ENCODE measurements at regions not wholly inside any gene's neighbourhood (a gene's known extent, or its start where the extent isn't known, plus 50 kb on each side); places are given as distances from the start of the nearest gene placed in this dataset.

DNA sequence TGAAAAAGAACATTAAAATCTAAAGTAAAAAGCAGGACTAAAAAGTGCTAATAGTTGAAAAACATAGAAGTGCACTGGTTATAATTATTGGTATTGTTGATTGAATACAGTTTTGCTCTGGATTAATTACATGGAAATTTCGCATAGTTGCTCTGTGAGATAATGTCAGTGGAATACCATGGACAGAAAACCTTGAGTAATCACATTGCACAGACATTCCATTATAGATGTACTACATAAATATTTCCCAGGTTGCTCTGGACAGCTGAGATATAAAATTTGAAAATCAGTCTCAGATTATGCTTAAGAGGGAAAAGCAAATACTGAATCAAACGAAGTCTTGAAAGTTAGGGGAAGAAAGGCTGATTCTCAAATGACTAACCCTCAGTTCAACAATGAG, 439.3 kb upstream of the FLRT2 start:
- TF ChIP-seq POLR2A (IDR thresholded peaks at IDR 0.05) (no peak), POLR2AphosphoS5 (IDR thresholded peaks at IDR 0.05) (no peak), EP300 (IDR thresholded peaks at IDR 0.05) (no peak)
- TF ChIP-seq, protein P1, sequence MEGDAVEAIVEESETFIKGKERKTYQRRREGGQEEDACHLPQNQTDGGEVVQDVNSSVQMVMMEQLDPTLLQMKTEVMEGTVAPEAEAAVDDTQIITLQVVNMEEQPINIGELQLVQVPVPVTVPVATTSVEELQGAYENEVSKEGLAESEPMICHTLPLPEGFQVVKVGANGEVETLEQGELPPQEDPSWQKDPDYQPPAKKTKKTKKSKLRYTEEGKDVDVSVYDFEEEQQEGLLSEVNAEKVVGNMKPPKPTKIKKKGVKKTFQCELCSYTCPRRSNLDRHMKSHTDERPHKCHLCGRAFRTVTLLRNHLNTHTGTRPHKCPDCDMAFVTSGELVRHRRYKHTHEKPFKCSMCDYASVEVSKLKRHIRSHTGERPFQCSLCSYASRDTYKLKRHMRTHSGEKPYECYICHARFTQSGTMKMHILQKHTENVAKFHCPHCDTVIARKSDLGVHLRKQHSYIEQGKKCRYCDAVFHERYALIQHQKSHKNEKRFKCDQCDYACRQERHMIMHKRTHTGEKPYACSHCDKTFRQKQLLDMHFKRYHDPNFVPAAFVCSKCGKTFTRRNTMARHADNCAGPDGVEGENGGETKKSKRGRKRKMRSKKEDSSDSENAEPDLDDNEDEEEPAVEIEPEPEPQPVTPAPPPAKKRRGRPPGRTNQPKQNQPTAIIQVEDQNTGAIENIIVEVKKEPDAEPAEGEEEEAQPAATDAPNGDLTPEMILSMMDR (IDR thresholded peaks at IDR 0.05), result no peak
- no peaks in the 10 kb centered on the region for H3K27me3 ChIP-seq

DNA sequence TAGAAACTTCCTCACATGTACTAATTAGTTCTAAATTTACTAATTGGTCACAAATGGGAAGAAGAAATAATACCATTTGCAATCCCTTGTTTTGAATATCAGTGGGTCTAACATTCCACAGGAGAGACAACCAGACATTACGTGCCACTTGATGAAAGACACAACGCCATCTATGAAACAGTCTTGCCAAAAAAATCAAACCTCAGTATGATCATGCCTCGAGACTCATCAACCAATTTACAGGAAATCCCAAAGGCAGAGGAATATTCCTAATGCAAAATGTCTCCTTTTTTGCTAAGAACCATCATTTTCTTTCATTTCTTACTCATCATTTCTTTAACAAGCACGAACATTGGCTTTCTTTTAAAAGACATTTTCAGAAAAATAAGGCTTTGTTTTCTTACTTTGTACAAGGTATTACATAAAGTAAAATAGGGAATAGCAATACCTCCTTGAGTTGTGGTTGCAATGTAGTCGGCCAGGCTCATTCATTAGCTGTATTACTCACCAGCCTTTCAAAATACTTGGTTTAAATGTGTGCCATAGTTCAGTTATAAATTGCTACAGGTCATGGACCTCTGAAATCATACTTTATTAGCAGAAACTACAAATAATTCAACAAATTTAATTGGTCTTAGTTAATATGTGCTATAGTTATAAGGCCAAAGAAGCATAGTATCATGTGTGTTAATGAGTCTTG, 436.2 kb upstream of the FLRT2 start:
- Histone ChIP-seq H3K9me3 (no peaks in the 10 kb centered on the region), H3K4me1 (no peaks in the 10 kb centered on the region), H3K27ac (no peak overlapping the region), H3K27me3 (no peaks in the 10 kb centered on the region), H3K36me3 (no peaks in the 10 kb centered on the region), H3K4me3 (no peak overlapping the region)
- no peak for DNase-seq
- peak in 1 of 2 donors; percentile 21 for ATAC-seq (ENCODE audit: low FRiP score in 2 of 2)
- TF ChIP-seq POLR2AphosphoS5 (IDR thresholded peaks at IDR 0.05) (no peak), EP300 (IDR thresholded peaks at IDR 0.05) (no peak), POLR2A (IDR thresholded peaks at IDR 0.05) (no peak)
- TF ChIP-seq, protein P1 (IDR thresholded peaks at IDR 0.05), result no peak
- WGBS, 2 donors, result 84 to 85% methylated on average over 5 of the region's 5 CpGs

More for the DNA sequence above, 439.3 kb upstream of the FLRT2 start:
- DNase-seq (no peak), ATAC-seq (ENCODE audit: low FRiP score in 2 of 2) (no peak)
- no peaks in the 10 kb centered on the region for H3K36me3 ChIP-seq
- WGBS, 2 donors, result 69 to 74% methylated on average over 2 of the region's 2 CpGs
- no peaks in the 10 kb centered on the region for H3K9me3 ChIP-seq
- no peak overlapping the region for H3K27ac ChIP-seq
- H3K4me3 ChIP-seq, result no peak overlapping the region
- H3K4me1 ChIP-seq, result no peaks in the 10 kb centered on the region

DNA sequence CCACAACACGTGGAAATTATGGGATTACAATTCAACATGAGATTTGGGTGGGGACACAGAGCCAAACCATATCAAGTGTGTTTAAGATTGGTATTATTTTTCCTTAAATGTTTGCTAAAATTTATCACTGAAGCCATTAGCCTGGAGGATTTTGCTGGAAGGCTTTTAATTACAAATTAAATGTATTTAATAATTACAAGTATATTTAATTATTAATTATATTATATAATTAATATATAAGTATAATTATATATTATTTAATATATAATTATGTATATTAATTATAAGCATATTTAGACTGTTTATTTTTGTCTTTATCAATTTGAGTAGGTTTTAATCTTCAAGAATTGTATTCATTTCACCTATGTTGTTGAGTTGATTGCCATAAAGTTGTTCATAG, 427.4 kb upstream of the FLRT2 start:
- DNase-seq (no peak), ATAC-seq (ENCODE audit: low FRiP score in 2 of 2) (no peak)
- TF ChIP-seq POLR2AphosphoS5 (IDR thresholded peaks at IDR 0.05), result no peak
- TF ChIP-seq, protein P1 (IDR thresholded peaks at IDR 0.05), result no peak
- no peak for TF ChIP-seq POLR2A (IDR thresholded peaks at IDR 0.05)
- TF ChIP-seq EP300 (IDR thresholded peaks at IDR 0.05), result no peak
- WGBS, 2 donors, result 32 to 73% methylated on average over 1 of the region's 1 CpG
- H3K4me3 ChIP-seq, result no peak overlapping the region
- no peak overlapping the region for H3K27ac ChIP-seq
- no peaks in the 10 kb centered on the region for H3K27me3 ChIP-seq
- H3K4me1 ChIP-seq, result no peaks in the 10 kb centered on the region
- H3K9me3 ChIP-seq, result no peaks in the 10 kb centered on the region
- H3K36me3 ChIP-seq, result no peaks in the 10 kb centered on the region

DNA sequence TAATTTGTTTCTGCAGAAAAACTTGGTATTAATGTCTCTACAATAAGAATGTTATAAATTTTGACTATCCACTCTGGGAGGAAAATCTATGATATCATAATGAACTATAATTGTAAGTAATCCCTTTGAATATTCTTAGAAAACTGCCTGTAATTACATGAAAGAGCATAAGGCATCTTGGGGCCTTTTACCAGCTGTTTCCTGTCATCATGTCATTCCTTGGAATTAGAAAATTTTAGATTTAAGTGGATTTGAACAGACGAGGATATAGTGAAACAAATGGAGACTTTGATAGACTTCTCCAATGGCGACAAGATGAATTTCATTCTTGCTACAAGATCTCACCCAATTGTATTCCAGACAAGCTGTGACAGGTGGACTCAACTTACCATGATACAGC, 423.4 kb upstream of the FLRT2 start:
- H3K27me3 ChIP-seq, result no peaks in the 10 kb centered on the region
- WGBS, 2 donors, result 81 to 86% methylated on average over 2 of the region's 2 CpGs
- H3K4me3 ChIP-seq, result no peak overlapping the region
- no peaks in the 10 kb centered on the region for H3K9me3 ChIP-seq
- TF ChIP-seq EP300 (IDR thresholded peaks at IDR 0.05), result no peak
- no peak for TF ChIP-seq POLR2A (IDR thresholded peaks at IDR 0.05)
- TF ChIP-seq, protein P1 (IDR thresholded peaks at IDR 0.05), result no peak
- no peak for TF ChIP-seq POLR2AphosphoS5 (IDR thresholded peaks at IDR 0.05)
- ATAC-seq (ENCODE audit: low FRiP score in 2 of 2) (no peak), DNase-seq (no peak)
- H3K4me1 ChIP-seq, result no peaks in the 10 kb centered on the region
- H3K36me3 ChIP-seq, result no peaks in the 10 kb centered on the region
- H3K27ac ChIP-seq, result no peak overlapping the region

DNA sequence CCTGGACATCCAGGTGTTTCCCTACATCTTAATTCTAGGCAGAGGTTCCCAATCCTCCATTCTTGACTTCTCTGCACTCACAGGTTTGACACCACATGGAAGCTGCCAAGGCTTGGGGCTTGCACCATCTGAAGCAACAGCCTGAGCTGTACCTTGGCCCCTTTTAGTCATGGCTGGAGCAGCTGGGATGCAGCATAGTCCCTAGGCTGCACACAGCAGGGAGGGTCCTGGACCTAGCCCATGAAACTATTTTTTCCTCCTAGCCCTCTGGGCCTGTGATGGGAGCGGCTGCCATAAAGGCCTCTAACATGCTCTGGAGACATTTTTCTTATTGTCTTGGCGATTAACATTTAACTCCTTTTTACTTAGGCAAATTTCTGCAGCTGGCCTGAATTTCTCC, 417.2 kb upstream of the FLRT2 start:
- no peak for DNase-seq
- no peak overlapping the region for H3K4me3 ChIP-seq
- H3K9me3 ChIP-seq, result peaks cover 0 to 12% (median 8%) of the 10 kb centered on the region in 4 donors
- H3K27ac ChIP-seq, result no peak overlapping the region
- 85 to 93% methylated on average over 2 of the region's 2 CpGs for WGBS, 2 donors
- no peaks in the 10 kb centered on the region for H3K36me3 ChIP-seq
- TF ChIP-seq EP300 (IDR thresholded peaks at IDR 0.05) (no peak), POLR2A (IDR thresholded peaks at IDR 0.05) (no peak), POLR2AphosphoS5 (IDR thresholded peaks at IDR 0.05) (no peak)
- TF ChIP-seq, protein P1 (IDR thresholded peaks at IDR 0.05), result no peak
- H3K4me1 ChIP-seq, result no peaks in the 10 kb centered on the region
- ATAC-seq (ENCODE audit: low FRiP score in 2 of 2), result no peak
- no peaks in the 10 kb centered on the region for H3K27me3 ChIP-seq

Measured in upper lobe of left lung (tissue), 6 donors.